Loucy (cell line): ENCODE measurements at regions not wholly inside any gene's neighbourhood (a gene's known extent, or its start where the extent isn't known, plus 50 kb on each side); places are given as distances from the start of the nearest gene placed in this dataset.

ENCODE experiments used
- CTCF ChIP-seq: fragments of 200-600 bp; sonication (generic); conservative IDR thresholded peaks from 2 replicates; pipeline ENCODE4 v1.5.1; 2014; ENCODE audit warnings: mild to moderate bottlenecking, antibody characterized with exemption, low read length
- EZH2phosphoT487 ChIP-seq: fragments of 200-600 bp; IDR thresholded peaks from 2 replicates; pipeline ENCODE4 v1.6.1; 2018; ENCODE audit warnings: antibody characterized with exemption, mild to moderate bottlenecking, moderate library complexity, borderline replicate concordance

GRCh38 chr12:70157099-70157498 lies 86.1 kb upstream of the CNOT2 start:
- TF ChIP-seq CTCF (no peak), EZH2phosphoT487 (no peak)
